ENCODE measurements at regions not wholly inside any gene's neighbourhood (a gene's known extent, or its start where the extent isn't known, plus 50 kb on each side); places are given as distances from the start of the nearest gene placed in this dataset.

- H3K27me3 ChIP-seq (replicated peaks; ENCODE audit: insufficient read depth) = no peaks in the 10 kb centered on the region
- no peak overlapping the region for H3K4me3 ChIP-seq
- no peaks in the 10 kb centered on the region for H3K4me1 ChIP-seq (replicated peaks)
- DNase-seq (ENCODE audit: low spot score) = no peak
- 86% methylated on average over 14 of the region's 14 CpGs for WGBS
- TF ChIP-seq POLR2AphosphoS5 (IDR thresholded peaks at IDR 0.05) (no peak), CTCF (IDR thresholded peaks at IDR 0.05) (no peak), POLR2A (IDR thresholded peaks at IDR 0.05) (no peak)
- H3K36me3 ChIP-seq = no peaks in the 10 kb centered on the region
- H3K9me3 ChIP-seq = no peaks in the 10 kb centered on the region
- intact Hi-C loops (cut with DNase I) = no loop called here
- no peak overlapping the region for H3K27ac ChIP-seq
Measured at GRCh38 chr18:26642440-26643348, 94.3 kb upstream of the KCTD1 start.

GRCh38 chr18:26640541-26640940 is 92.2 kb upstream of the KCTD1 start:
- 62% methylated on average over 5 of the region's 5 CpGs for WGBS
- no peak overlapping the region for H3K4me3 ChIP-seq
- no peak for DNase-seq (ENCODE audit: low spot score)
- no peaks in the 10 kb centered on the region for H3K9me3 ChIP-seq
- no peaks in the 10 kb centered on the region for H3K27me3 ChIP-seq (replicated peaks; ENCODE audit: insufficient read depth)
- H3K4me1 ChIP-seq (replicated peaks) = no peaks in the 10 kb centered on the region
- intact Hi-C loops (cut with DNase I) = no loop called here
- no peaks in the 10 kb centered on the region for H3K36me3 ChIP-seq
- no peak for TF ChIP-seq POLR2A (IDR thresholded peaks at IDR 0.05)
- peak overlapping the region in 1 of 2 donors; percentile 26 for H3K27ac ChIP-seq

- Histone ChIP-seq H3K36me3 (no peaks in the 10 kb centered on the region), H3K27ac (no peak overlapping the region), H3K4me3 (no peak overlapping the region), H3K9me3 (no peaks in the 10 kb centered on the region), H3K4me1 (replicated peaks) (no peaks in the 10 kb centered on the region), H3K27me3 (replicated peaks; ENCODE audit: insufficient read depth) (no peaks in the 10 kb centered on the region)
- TF ChIP-seq POLR2A (IDR thresholded peaks at IDR 0.05) = no peak
- no peak for TF ChIP-seq CTCF (IDR thresholded peaks at IDR 0.05)
- intact Hi-C loops (cut with DNase I) = no loop called here
- 83% methylated on average over 7 of the region's 7 CpGs for WGBS
- no peak for DNase-seq (ENCODE audit: low spot score)
Measured at GRCh38 chr18:26639149-26639548, 90.8 kb upstream of the KCTD1 start.

- WGBS = 94% methylated on average over 2 of the region's 2 CpGs
- intact Hi-C loops (cut with DNase I) = no loop called here
- Histone ChIP-seq H3K27me3 (replicated peaks; ENCODE audit: insufficient read depth) (no peaks in the 10 kb centered on the region), H3K27ac (no peak overlapping the region), H3K9me3 (no peaks in the 10 kb centered on the region), H3K36me3 (no peaks in the 10 kb centered on the region), H3K4me3 (no peak overlapping the region), H3K4me1 (replicated peaks) (no peaks in the 10 kb centered on the region)
- DNase-seq (ENCODE audit: low spot score) = no peak
- TF ChIP-seq POLR2AphosphoS5 (IDR thresholded peaks at IDR 0.05) (no peak), POLR2A (IDR thresholded peaks at IDR 0.05) (no peak), CTCF (IDR thresholded peaks at IDR 0.05) (no peak)
Measured at GRCh38 chr18:26637983-26638382, 89.6 kb upstream of the KCTD1 start.

- H3K36me3 ChIP-seq = no peaks in the 10 kb centered on the region
- H3K27ac ChIP-seq = no peak overlapping the region
- intact Hi-C loops (cut with DNase I) = no loop called here
- no peaks in the 10 kb centered on the region for H3K9me3 ChIP-seq
- TF ChIP-seq CTCF (IDR thresholded peaks at IDR 0.05) (no peak), POLR2A (IDR thresholded peaks at IDR 0.05) (no peak), POLR2AphosphoS5 (IDR thresholded peaks at IDR 0.05) (no peak)
- no peaks in the 10 kb centered on the region for H3K4me1 ChIP-seq (replicated peaks)
- 77% methylated on average over 8 of the region's 8 CpGs for WGBS
- no peaks in the 10 kb centered on the region for H3K27me3 ChIP-seq (replicated peaks; ENCODE audit: insufficient read depth)
- H3K4me3 ChIP-seq = no peak overlapping the region
- DNase-seq (ENCODE audit: low spot score) = no peak
Measured at GRCh38 chr18:26637324-26637723, 89.0 kb upstream of the KCTD1 start.

Data from prostate gland (tissue), 2 donors.